ENCODE measurements at regions not wholly inside any gene's neighbourhood (a gene's known extent, or its start where the extent isn't known, plus 50 kb on each side); places are given as distances from the start of the nearest gene placed in this dataset.
"Not testable (repeated sequence)": the region's sequence is repeated elsewhere in the genome, so short reads cannot be mapped to it uniquely, and the experiment has no call there.

- no peak for DNase-seq
Observed at GRCh38 chr16:26598061-26598460, 468.7 kb upstream of the C16orf82 start.

GRCh38 chr16:26598998-26599784 is 467.5 kb upstream of the C16orf82 start:
- DNase-seq = no peak

GRCh38 chr16:26599785-26600104 is 467.0 kb upstream of the C16orf82 start:
- no peak for DNase-seq

DNA sequence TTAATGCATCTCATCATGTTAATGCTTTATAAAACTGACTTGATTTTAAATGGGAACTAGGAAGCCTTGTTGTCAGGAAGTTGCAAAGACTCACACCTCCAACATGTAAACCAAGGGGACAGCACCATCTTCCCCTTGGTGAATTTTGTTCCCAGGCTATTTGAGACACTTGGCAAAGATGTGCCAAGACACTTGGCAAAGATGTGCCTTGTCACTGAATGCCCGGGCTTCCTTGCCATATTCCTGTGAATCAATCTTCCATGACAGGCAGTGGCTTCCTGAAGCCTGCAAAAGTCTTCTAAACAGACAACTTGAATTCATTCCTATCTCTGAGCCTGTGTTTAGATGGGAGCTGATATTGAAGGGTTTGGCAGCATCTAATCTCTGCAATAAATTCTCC is 465.4 kb upstream of the C16orf82 start:
- DNase-seq = no peak

DNA sequence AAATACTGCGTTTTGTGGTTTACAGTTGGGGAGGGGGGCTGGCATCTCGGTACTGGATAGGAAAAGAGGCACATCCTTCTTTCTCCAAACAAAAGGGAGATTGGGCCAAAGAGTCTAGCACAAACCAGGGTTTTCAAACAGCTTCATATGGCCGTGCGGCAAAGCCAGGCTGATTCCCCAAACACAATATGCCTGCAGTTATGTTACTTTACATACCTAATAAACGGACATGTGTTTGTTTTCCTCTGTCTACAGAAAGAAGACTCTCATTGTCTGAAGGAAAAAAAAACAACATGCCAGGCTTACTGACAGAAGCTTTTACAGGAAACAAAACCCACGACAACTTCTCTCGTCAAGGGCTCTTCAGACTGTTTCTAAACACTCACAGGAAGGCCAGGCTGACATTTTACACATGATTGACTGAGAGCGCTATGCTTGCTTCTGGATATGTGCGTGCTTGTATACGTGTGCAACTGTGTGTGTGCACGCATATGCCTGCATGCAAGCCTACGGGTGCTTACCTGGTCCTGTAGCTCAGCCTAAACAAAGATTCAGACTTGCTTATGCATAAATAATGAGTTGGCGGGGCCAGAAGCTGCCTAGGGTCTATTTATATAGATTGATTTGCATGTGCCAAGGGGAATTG is 461.0 kb upstream of the C16orf82 start:
- DNase-seq = no peak

- DNase-seq = no peak
Observed at GRCh38 chr16:26606381-26607150, 460.2 kb upstream of the C16orf82 start.

DNA sequence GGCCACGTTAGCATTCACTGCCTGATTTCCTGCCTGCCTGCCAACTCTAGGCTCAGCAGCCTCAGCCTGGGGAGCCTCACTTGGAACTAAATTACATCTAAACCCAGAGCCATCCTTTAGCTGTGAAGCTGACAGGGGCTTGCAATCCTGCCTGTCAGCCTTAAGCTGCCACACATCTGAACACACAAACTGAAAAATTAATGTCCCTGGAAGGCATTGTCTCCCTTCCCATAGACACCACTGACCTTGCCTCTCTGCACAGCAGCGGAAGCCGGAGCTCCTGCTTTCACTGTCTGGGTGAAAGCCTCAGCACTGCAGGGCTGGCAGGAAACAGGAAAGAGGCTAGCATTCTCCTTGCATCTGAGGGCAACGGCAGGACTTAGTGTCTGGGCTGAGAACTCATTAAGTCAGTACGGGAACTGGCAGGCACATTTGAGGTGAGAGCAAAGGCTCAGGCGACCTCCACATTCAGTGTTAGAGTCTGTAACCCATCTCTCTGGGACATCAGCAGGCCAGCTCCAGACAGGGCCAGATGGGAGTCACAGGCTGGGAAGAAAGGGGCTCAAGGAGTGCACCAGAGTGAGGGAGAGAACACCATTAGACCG is 452.4 kb upstream of the C16orf82 start:
- no peak for DNase-seq

DNA sequence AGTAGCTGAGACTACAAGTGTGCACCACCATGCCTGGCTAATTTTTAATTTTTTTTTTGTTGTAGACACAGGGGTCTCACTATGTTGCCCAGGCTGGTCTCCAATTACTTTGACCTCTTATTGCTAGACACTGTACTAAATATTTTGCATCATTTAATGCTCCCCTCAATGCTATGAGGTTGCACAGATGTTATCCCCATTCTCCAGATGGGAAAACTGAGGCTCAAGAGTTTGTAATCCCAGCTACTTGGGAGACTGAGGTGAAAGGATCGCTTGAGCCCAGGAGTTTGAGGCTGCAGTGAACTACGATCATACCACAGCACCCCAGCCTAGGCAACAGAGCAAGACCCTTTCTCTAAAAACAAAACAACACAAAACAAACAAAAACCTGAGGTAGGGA is 443.3 kb upstream of the C16orf82 start:
- no peak for DNase-seq

- DNase-seq = no peak
Observed at GRCh38 chr16:26627958-26628357, 438.8 kb upstream of the C16orf82 start.

GRCh38 chr16:26631365-26631764 is 435.4 kb upstream of the C16orf82 start:
- DNase-seq = not testable (repeated sequence)

DNA sequence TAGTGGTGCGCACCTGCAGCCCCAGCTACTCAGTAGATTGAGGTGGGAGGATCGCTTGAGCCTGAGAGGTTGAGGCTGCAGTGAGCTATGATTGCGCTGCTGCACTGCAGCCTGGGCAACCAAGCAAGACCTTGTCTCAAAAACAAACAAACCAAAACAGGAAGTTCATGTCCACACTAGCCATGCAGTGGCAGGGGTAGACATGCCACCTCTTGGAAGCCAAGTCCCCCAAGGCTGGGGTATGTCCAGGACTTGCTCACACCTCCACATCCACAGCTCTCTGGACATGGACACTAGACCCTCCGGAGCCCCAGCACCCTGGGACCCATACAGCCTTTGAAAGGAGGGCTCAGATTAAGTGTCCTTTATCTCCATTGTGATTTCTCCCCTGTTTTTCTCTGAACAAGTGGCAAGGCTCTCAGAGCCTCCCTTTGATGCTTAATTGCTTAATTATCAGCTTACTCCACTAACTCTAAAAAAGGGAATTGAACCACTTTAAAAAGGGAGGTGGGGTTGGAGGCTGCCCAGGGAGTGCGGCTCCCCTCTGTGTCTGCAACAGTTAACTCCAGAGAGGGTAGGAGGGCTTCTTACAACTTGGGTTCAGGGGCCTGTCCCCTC is 424.6 kb upstream of the C16orf82 start:
- no peak for DNase-seq

DNA sequence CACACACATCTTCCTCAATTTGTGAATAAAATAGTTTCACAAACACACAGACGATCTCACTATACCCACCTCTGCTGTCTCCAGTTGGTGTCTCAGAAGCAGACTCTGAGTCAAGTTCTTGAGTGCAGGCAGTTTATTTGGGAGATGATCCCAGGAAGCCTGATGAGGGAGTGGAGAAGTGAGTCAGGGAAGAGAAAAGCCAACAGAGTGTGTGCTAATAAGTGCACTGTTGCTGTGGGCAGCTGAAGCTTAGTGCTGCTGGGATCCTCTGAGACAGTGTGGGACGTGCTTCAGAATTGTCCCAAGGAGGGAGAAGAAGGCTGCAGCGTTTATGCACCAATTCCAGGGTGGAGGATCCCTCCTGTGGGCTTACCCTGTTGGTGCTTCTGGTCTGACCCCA is 423.2 kb upstream of the C16orf82 start:
- DNase-seq = no peak

DNA sequence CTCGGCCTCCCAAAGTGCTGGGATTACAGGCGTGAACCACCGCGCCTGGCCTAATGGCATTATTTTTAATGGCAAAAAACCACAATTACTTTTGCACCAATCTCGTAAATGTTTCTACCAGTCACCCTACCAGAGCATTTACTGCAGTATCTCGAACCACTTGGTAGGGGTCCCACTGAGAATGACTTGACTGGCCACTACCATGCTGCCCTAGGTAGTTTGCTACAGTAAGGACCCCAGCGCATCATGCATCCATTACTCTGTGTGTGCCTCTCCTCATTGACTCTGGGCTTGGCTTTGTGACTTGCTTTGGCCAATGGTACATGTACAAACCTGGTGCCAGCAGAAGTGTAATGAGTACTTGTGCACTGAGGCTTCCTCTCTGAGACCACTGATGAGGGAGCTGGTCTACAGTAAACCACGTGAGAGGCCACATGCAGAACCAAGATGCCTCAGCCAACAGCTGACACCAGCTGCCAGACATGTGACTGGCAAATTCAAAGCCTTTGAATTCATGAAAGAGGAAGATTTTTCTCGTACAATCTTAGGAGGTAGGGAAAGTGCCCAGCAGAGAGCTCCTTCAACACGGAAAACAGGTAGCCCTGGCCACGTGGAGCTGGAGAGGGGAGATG is 421.7 kb upstream of the C16orf82 start:
- DNase-seq = no peak

DNA sequence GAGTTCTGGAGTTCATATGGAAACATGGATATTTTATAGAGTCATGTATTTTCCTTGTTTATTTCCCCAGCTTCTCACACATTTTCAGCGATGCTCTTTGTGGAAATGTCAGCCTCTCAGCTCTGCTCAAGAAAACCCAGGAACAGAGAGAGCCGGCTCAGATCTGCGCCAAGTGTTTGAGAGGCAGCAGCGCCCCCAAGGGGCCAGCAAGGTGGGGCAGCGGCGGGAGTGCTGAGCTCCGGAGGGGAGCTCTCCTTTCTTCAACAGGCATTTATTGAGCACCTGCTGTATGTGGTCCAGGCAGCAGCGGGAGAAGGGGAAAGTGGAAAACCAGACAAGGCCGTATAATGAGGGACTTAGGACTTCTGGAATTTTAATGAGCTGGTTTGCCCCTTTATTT is 421.1 kb upstream of the C16orf82 start:
- DNase-seq = no peak

- DNase-seq = no peak
Observed at GRCh38 chr16:26647870-26648269, 418.9 kb upstream of the C16orf82 start.

DNA sequence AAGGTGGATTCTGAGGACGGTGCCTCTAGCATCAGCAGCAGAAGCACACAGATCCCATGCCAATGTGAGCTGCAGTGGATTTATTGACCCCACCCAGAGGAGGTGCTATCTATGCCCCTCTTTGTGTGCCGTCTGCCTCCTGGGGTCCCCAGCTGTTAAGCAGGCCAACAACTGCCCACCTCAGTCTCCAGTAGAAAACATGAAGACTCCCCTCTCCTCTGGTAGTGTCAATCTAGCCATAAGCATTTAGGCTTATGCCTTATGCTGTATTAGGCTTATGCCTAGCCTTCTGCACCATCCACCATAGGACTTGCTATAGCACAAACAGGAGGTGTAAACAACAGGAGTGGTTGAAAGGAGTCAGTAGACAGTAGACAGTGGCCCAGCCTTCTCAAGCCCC is 417.9 kb upstream of the C16orf82 start:
- no peak for DNase-seq

GRCh38 chr16:26649381-26650045 is 417.2 kb upstream of the C16orf82 start:
- no peak for DNase-seq

DNA sequence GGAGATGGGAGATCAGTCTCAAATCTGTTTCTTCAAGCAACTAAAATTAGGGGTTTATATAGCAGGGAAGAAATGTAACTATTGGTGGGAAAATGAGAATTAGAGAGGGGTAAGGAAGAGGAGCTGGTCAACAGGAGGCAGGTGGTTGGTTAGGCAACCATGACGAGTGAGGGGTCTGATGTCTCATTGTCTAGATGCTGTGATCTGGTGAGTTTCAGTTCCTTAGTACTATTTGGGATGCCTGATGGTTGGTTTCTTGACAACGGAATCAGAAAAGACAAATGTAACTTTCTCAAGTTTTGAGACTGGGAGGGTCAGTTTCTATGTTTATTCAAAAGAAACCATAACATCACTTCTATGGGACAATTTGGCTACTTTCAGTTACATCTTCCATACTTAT is 415.3 kb upstream of the C16orf82 start:
- no peak for DNase-seq

- DNase-seq = no peak
Observed at GRCh38 chr16:26651884-26652283, 414.8 kb upstream of the C16orf82 start.

DNA sequence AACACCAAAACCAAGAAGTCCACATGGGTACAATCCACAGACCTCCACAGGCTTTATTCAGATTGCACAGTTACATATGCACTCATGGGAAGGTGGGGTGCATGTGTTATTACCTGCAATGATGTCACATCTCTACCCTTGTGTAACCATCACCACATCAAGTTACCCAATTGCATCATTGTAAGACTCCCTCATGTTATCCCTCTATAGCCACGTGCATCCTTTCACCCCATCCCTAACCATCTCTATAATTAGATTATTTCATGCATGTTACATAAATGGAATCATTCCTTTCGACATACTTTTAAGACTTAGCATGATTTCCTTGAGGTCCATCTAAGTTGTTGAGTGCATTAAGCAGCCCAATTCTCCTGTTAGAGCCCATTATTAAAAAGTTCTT is 408.2 kb upstream of the C16orf82 start:
- no peak for DNase-seq

- no peak for DNase-seq
Observed at GRCh38 chr16:26658915-26659314, 407.8 kb upstream of the C16orf82 start.

GRCh38 chr16:26664086-26664485 is 402.6 kb upstream of the C16orf82 start:
- no peak for DNase-seq
